Heart left ventricle (tissue), 13 donors: ENCODE measurements at regions not wholly inside any gene's neighbourhood (a gene's known extent, or its start where the extent isn't known, plus 50 kb on each side); places are given as distances from the start of the nearest gene placed in this dataset.

Source experiments
- CTCF ChIP-seq, 12 donors: fragments of 200-600 bp; sonication (generic) in 4 of 12; IDR thresholded peaks; one replicate each; pipeline versions ENCODE4 v1.5.0 to v1.8.0; 2018 to 2022; ENCODE audit warnings: antibody characterized with exemption in 12 of 12, mild to moderate bottlenecking in 5 of 12
- POLR2A ChIP-seq, 2 donors: fragments of 450-650 bp; IDR thresholded peaks; one replicate each; pipeline ENCODE4 v1.6.1; 2017; ENCODE audit warnings: antibody characterized with exemption in 2 of 2, mild to moderate bottlenecking in 2 of 2, moderate library complexity in 2 of 2
- donor health status: ischemic (EF 13 %, LVEDD 7.1; RV severe dilation, severe dysfunction).
- donor health status: DM: no; HTN: yes; CAD: no.
- donor health status: DM: no; HTN: no; CAD: no.
- donor health status: ischemic (EF 25% LVEDD 6.9; RV normal size, moderate dysfunction).
- donor health status: ischemic (EF 25% LVEDD 5.7; RV mildly dilated, moderate dysfunction).
- donor health status: ischemic (EF 35%, LVEDD 5.7; RV mildly dilated, moderate dysfunction).
- donor health status: nonischemic (EF 11% LVEDD 7.7; RV severe dilation, severe dysfunction).
- donor health status: DM: yes; HTN: yes; CAD: no.
- donor health status: PGD.
- donor health status: ischemic (EF 29% LVEDD 5.4; RV normal size, mild dysfunction).
- donor health status: nonischemic (EF 23%, LVEDD 6.1; RV moderate dilation, normal function).

- no peak for TF ChIP-seq CTCF (IDR thresholded peaks at IDR 0.05)
- TF ChIP-seq POLR2A (IDR thresholded peaks at IDR 0.05): no peak
These were observed 173.6 kb downstream of the PTGER3 start for GRCh38 chr1:70874063-70874462.
